HG03469 (cell line): ENCODE measurements at regions not wholly inside any gene's neighbourhood (a gene's known extent, or its start where the extent isn't known, plus 50 kb on each side); places are given as distances from the start of the nearest gene placed in this dataset.
A peak's percentile ranks its signal among the peaks of the same experiment; 100 is the strongest.

Source experiments
- ATAC-seq: cut with Tn5 transposase; IDR thresholded peaks from one replicate; pipeline ENCODE4 v1.9.1; 2021; ENCODE audit warnings: mild to moderate bottlenecking, moderate library complexity, moderate number of reproducible peaks; ENCODE audit not compliant: unreplicated experiment

DNA sequence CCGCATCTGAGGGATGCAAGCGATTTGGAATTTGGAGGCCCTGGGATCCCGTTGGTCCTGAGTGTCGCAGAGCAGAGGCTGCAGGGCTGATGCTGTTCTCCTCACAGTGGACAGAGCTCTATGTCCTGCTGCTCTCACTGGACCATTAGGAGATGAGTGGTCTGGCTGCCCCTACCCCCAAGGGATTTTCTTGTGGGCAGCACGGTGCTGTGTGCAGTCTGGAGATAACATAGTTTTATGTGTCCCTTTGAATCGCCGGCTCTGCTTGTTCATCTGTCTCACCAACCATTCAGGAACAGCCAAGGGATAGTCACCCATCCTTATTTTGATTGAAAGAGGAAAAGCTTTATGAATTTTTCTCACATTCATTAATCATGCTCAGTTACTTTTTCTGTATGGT is 49.9 kb downstream of the CHRM3 start:
- ATAC-seq = no peak

- no peak for ATAC-seq
Observed at GRCh38 chr1:239437822-239438221, 51.5 kb downstream of the CHRM3 start.

DNA sequence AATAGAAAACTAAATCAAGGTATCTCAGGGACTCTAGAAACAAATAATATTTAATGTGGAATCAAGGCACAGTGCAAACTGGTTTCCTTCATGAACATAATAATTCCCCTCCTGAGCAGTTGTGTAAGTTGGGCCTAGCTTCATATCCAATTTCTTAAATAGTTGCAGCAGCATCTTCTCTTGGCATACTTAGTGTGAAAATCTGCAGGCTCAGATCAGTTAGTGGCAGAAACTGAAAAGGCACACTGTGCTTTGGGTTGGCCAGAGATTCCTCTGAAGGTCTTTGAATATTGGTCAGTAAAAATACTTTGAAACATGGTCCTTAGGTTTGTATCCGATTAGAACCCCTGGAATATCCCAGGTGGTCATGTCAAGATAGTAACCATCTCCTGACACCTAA is 52.5 kb downstream of the CHRM3 start:
- no peak for ATAC-seq

GRCh38 chr1:239443361-239443760 is 57.0 kb downstream of the CHRM3 start:
- ATAC-seq = no peak

GRCh38 chr1:239446611-239447010 is 60.2 kb downstream of the CHRM3 start:
- ATAC-seq = no peak

- ATAC-seq = no peak
Observed at GRCh38 chr1:239448911-239449310, 62.5 kb downstream of the CHRM3 start.

DNA sequence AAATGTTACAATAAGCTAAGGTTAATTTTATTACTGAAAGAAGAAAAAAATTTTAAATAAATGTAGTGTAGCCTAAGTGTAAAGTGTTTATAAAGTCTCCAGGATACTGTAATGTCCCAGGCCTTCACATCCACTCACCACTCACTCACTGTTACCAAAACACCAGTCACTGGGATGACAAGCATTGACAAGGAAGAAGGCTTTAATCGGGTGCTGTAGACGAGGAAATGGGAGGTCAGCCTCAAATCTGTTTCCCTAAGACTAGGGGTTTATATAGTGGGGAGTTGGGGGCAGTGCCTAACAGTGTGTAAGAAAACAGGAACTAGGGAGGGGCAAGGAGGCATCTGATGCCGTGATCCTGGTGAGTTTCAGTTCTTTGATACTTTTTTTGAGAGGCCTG is 69.4 kb downstream of the CHRM3 start:
- ATAC-seq = no peak

DNA sequence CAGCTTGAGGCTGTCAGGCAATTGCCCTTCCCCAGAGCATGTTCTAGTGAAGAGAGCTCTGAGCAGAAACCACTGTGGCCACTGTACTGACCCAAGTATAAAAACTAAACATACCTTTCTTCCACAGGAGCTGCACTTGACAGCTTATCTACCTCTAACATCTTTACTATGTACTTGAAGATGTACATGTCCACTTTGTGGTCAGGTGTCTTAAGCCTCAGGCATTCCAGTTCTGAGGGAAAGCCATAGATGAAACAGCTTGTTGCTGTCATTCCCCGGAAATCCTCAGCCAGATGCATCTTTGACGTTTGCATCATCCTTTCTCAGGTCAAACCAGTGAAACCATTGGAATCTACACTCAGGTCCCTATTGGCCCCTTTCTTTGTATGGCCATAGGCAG is 70.4 kb downstream of the CHRM3 start:
- no peak for ATAC-seq

- peak; percentile 61 for ATAC-seq
Observed at GRCh38 chr1:239457491-239458143, 71.2 kb downstream of the CHRM3 start.

DNA sequence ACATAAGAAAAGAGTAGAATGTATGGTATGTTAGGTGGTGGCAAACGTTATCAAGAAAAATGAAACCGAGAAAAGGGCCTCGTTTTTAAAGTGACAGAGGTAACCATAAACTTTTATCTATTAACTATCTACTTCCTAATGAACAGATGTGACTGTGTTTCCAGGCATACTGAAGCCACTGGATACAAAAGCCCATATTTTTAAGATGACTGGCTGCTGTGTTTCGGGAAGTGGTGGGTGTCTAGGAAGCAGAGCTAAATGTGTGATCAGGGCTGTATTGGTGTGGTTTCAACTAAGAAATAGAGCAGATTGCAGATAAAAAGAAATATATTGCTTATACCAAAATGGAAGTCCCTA is 71.8 kb downstream of the CHRM3 start:
- ATAC-seq = peak; percentile 39

DNA sequence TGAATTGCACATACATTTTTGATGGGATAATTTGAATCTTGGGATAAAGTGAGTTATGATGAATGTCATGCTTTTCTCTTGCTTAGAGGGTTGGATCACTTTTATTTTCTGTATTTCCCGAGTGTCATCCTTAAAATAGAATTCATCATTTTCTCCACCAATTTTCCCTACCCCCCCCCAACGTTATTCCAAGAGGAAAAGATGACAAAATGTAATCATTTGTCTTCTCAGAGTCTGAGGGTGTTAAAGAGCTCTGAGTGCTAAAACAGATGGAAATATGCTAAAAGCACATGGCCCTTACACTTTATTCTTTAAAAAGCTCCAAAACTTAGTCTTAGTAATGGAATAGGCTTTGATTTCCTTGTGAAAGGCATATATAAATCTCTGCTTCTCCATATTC is 81.4 kb downstream of the CHRM3 start:
- ATAC-seq = no peak

GRCh38 chr1:239478069-239478468 is 91.7 kb downstream of the CHRM3 start:
- no peak for ATAC-seq

GRCh38 chr1:239483391-239483790 is 97.0 kb downstream of the CHRM3 start:
- no peak for ATAC-seq

GRCh38 chr1:239493811-239494414 is 107.5 kb downstream of the CHRM3 start:
- no peak for ATAC-seq

- ATAC-seq = no peak
Observed at GRCh38 chr1:239505094-239505493, 118.7 kb downstream of the CHRM3 start.

DNA sequence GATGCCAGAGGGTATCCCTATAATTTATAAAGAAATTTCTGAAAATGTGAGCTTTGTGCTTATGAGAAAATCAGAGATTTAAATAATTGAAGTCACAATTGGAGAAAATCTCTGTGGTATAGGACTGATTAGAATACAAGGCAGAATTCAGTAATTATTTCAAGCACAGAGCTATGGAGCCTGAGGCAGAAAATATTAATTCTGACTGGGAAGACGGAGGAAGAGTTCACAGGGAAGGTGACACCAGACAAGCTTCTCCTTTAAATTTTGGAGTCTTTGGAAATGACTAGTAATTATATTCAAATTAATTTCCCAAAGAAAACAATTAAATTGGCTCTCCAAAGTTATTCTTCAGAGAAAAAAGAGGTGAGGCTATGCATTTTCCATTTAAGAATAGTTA is 121.5 kb downstream of the CHRM3 start:
- no peak for ATAC-seq

GRCh38 chr1:239511875-239512274 is 125.5 kb downstream of the CHRM3 start:
- ATAC-seq = no peak

GRCh38 chr1:239516579-239516978 is 130.2 kb downstream of the CHRM3 start:
- no peak for ATAC-seq

GRCh38 chr1:239526391-239526790 is 140.0 kb downstream of the CHRM3 start:
- no peak for ATAC-seq

DNA sequence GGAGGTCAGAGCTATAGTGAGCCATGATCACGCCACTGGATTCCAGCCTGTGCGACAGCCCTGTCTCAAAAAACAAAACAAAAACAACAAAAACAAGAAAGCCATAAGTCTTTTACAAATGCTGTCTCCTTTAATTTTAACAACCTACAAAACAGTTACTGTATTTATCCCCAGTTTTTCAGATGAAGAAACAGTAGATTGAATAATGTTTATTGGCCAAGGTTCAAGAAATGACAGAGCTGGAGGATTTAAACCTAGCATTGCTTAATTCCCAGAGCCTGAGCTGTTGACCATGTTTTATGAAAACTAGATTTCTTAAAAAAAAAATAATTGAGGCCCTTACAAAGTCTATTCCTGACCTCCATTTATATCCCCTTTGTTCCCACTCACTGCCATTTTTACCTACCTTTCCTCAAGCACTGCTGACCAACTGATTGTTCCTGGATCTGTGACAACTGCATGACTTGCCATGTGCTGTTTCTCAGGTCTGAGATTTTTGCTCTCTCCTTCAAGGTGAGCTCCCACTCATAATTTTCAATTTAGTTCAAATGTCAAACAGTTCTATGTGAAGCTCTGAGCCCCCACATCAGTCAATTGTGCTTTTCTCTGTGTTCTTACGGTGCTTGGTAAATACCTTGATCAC is 140.8 kb downstream of the CHRM3 start:
- ATAC-seq = no peak

- no peak for ATAC-seq
Observed at GRCh38 chr1:239536165-239536849, 149.9 kb downstream of the CHRM3 start.

GRCh38 chr1:239537795-239538194 is 151.4 kb downstream of the CHRM3 start:
- ATAC-seq = no peak
